NCI-H2081 (cell line): ENCODE measurements at regions not wholly inside any gene's neighbourhood (a gene's known extent, or its start where the extent isn't known, plus 50 kb on each side); places are given as distances from the start of the nearest gene placed in this dataset.

Experiments
- DNase-seq, 2 experiments: peaks; one replicate each; lab custom pipeline; 2025; lab: John Stamatoyannopoulos, UW

DNA sequence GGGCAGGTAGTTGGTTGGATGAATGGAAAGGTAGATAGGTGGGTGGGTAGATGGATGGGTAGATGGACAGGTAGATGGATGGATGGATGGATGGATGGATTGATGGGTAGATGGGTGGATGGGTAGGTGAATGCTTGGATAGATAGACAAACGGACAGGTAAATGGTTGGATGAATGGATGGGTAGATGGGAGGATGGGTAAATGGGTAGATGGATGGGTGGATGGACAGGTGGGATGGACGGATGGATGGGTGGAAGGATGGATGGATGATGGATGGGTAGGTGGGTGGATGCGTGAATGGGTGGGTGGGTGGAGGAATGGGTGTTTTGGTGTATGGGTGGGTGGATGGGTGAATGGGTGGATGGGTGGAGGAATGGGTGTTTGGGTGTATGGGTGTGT is 50.1 kb upstream of the ASAP2 start:
- DNase-seq: no peak

- no peak for DNase-seq
These were observed 52.6 kb upstream of the ASAP2 start for GRCh38 chr2:9154061-9154460.

GRCh38 chr2:9153643-9153980 is 53.0 kb upstream of the ASAP2 start:
- DNase-seq: no peak

- DNase-seq: peak in 1 of 2 experiments; percentile 56
These were observed 53.5 kb upstream of the ASAP2 start for GRCh38 chr2:9152975-9153642.

GRCh38 chr2:9150906-9151305 is 55.7 kb upstream of the ASAP2 start:
- no peak for DNase-seq

GRCh38 chr2:9150568-9150900 is 56.1 kb upstream of the ASAP2 start:
- no peak for DNase-seq

DNA sequence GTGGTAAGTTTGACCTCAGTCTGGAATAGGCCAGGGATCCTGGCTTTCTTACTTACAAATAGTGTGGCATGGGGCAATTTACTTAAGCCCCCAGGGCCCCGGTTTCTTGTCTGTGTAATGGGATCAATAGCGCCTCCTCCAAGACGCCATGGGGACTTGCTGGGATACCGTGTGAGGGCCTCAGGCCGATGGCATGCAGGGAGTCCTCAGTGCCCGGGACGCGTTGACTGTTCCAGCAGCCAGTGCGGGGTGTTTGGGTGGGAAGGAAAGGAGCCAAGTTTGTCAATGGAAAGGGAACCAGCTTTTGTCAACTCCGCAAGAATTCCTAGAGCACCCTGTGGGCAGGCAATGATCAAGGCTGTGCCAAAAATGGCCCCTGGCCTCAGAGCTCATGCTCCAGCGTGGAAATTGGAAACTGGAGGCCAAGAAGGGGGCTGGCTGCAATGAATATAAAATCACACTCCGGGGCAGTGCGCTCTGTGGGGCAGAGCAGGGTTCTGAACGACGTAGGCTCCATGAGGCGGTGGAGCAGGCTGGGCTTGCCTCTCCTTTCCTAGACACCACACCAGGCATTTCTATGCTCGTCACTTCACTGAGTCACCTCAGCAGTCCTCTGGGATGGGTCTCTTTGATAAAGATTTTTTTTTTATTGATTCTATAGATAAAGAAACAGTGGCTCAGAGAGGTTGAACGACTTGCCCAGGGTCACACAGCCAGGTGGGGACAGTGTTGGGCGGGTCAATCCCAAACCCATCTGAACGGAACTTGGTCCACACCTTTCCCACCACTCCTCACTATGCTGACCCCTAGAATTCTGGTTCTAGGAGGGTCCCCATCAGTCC is 56.7 kb upstream of the ASAP2 start:
- DNase-seq: no peak

DNA sequence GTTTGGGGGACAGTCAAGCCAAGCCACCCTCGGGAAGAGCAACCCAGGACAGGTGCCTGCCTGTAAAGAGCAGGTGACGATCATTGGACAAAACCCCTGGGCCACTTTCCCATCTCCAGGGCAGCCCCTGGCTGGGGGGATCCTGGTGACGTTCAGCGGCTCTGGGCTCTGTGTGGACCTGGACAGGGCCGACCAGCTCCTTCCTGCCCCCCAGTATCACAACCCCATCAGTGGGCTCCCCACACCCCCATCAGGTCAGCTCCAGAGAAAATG is 57.3 kb upstream of the ASAP2 start:
- DNase-seq: no peak

DNA sequence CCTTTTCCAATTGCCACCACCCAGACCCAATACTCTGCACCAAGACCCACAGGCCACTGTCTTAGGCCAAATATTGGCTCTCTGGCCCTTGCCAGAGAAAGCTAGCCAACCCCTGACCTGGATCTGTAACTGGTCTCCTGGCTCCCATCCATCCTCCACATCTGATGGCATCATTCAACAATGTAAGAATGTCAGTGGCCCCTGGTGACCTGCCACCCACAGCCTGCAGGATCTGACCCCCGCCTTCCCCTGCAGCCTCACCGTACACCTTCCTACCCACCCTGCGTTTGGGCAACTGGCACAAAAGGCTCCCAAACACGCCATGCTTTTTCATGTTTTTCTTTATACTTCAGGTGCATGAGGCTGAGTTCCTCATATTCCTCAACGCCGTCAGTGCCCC is 60.0 kb upstream of the ASAP2 start:
- no peak for DNase-seq

GRCh38 chr2:9145752-9146430 is 60.7 kb upstream of the ASAP2 start:
- no peak for DNase-seq

DNA sequence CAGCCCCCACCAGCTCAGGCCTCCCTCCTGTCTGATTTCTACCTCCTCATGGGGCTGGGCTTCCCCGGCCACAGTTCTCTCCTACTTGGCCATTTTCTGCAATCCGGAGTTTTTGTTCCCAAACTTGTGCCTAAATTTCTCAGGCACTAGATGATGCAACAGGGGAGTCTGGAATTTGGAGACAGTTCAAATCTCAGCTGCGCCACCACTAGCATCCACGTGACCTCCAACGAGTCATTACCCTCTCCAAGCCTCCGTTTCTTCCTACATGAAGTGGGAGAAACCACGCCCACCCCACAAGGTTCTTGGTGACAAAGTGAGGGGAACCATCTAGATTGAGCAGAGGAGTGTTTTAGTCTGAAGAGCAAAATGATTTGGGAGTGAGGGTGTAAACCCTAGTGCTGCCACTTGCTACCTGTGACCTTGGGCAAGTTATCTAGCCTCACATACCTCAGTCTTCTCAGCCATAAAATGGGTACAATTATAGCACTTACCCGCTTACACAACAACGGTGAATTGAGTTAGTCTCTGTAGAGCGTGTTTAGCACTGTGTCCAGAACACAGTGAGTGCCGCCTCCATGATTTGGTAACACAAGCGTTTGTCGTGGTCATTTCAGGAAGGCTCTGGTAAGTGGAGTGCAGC is 61.4 kb upstream of the ASAP2 start:
- DNase-seq: no peak

- DNase-seq: no peak
These were observed 62.0 kb upstream of the ASAP2 start for GRCh38 chr2:9144617-9145016.

DNA sequence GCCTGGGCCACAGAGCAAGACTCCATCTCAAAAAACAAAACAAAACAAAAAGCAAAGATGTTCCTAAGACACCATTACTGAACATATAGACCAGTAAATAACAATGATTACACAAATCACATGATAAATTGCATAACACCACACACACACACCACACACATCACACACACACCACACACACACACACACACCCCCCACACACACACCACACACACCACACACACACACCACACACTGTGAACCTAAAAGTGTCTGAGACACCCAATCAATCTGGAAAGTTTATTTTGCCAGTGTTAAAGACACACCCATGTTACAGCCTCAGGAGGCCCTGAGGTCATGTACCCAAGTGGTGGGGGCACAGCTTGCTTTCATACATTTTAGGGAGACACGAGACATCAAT is 62.6 kb upstream of the ASAP2 start:
- DNase-seq: no peak

DNA sequence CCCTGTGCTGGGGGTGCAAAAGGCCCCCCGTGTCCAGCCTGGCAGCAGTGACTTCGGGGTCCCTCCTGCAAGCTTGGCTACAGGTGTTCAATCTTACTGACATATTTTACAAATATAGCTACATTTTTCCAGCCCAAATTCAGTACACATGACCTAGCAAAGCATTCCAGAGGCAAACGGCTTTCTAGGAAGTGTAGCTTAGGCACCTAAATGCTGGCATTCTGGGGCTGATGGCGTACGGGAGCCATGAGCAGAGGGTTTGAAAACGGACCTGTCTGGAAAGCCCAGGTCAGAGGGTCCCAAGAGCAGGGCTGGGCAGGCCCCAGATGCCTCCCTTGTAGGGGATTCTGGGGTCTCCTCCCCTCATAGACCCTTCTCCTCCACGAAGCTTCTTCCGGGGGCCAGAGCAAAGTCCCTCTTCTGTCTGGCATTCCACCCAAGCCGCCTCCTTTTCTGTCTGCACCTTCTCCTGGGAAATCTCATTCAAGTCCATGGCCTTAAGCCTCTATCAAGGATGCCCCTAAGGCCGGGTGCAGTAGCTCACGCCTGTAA is 63.3 kb upstream of the ASAP2 start:
- no peak for DNase-seq

DNA sequence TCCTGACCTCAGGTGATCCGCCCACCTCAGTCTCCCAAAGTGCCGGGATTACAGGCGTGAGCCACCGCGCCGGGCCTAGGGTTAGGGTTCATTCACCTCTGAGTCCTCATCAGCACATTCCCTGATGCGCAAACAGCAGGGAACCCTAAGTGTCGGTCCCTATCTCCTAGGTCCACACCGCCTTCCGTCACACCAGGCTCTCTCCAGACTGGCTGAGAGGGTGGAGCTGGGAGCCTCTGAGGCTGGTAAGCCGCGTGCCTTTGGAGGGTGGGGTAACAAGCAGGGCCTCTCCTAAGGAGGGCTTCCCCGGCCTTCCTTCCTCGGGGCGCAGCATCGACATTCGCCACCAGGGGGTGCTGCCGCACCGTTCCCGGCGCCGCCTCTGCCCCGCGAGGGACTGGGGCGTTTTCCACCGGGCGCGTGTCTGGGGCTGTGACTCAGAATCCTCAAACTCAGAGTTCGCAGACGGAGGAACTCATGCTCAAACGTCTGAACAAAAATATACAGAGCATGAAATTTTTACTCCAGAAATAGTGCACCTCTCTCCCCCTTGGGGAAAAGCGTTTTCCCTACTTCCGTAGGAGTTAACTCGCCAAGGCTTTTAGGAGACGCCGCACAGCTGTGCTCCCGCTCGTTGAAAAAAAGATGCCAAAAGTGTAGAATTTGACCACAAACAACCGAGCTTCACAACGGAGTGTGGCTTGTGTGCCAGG is 63.9 kb upstream of the ASAP2 start:
- peak; percentile 49 to 65 for DNase-seq

- no peak for DNase-seq
These were observed 64.7 kb upstream of the ASAP2 start for GRCh38 chr2:9141706-9142460.

- no peak for DNase-seq
These were observed 65.4 kb upstream of the ASAP2 start for GRCh38 chr2:9141091-9141667.

GRCh38 chr2:9140645-9141044 is 66.0 kb upstream of the ASAP2 start:
- DNase-seq: no peak

GRCh38 chr2:9139491-9140443 is 66.8 kb upstream of the ASAP2 start:
- peak; percentile 64 to 69 for DNase-seq
